HG02610 (cell line): ENCODE measurements at regions not wholly inside any gene's neighbourhood (a gene's known extent, or its start where the extent isn't known, plus 50 kb on each side); places are given as distances from the start of the nearest gene placed in this dataset.
"Not testable (repeated sequence)": the region's sequence is repeated elsewhere in the genome, so short reads cannot be mapped to it uniquely, and the experiment has no call there.

ENCODE experiments used
- ATAC-seq: cut with Tn5 transposase; IDR thresholded peaks from one replicate; pipeline ENCODE4 v1.9.1; 2021; ENCODE audit warnings: mild to moderate bottlenecking, moderate library complexity; ENCODE audit not compliant: unreplicated experiment

DNA sequence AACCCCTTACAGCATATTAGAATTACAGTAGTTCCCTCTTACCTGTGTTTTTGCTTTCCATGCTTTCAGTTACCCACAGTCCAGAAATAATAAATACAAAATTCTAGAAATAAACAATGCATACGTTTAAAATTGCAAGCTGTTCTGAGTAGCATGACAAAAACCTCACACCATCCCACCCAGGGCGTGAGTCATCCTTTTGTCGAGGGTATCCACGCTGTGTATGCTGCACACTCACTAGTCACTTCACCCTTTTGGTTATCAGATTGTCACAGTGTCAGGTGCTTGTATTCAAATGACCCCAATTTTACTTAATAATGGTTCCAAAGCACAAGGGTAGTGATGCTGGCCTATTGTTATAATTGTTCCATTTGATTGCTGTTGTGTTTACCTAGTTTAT is 72.5 kb upstream of the P3H2 start:
- no peak for ATAC-seq

DNA sequence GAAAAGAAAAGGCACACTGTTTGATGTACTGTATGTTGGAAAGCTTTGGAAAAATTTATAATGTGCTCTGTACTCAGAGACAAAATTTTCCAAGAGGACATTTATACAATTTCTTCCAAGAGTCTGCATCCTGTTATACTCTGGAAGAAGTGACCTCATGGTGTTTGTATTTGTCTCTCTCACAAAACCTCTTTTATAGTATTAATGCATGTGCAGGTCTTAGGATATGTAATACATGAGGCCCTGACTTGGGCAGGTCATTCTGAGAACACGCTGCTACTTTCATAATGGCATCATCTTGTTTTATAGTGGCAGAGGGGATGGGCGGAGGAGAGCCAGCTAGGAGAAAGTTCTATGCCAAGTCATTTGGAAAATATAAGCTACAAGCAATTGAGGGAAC is 72.0 kb upstream of the P3H2 start:
- ATAC-seq, result no peak

DNA sequence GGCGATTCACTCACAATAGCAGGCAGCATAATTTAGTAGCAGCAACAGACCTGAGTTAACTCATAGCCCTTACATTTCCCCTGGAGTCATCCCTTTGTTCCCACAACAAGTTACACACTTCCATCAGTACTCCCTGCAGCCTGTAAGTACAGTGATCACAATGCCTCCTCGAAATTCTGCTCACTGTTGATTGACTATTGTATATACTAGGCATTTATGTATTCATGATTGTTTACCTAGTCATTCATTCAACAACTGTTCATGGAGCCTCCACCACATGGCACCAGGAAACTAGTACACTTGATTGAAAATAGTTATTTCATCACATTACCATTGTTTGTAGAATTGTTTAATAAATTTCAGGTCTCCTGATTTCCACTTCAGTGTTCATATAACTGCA is 71.4 kb upstream of the P3H2 start:
- ATAC-seq, result no peak

DNA sequence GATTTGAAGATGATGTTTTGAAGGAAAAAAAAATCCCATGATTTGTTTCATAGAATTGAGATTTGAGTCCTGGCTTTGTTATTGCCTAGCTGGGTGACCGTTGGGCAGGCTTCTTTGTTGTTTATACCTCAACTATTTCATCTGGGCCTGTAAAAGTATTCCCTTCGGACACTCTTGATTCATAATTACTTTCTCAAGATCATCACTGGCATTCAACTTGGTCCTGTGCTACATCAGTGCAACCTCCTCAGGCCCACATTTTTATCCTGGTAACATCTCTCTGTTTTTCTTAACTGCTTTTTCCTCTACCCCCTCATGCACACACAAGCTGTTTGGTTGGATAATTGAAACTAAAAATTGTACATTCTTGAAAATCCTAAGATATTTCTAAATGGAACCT is 67.5 kb upstream of the P3H2 start:
- ATAC-seq, result no peak

DNA sequence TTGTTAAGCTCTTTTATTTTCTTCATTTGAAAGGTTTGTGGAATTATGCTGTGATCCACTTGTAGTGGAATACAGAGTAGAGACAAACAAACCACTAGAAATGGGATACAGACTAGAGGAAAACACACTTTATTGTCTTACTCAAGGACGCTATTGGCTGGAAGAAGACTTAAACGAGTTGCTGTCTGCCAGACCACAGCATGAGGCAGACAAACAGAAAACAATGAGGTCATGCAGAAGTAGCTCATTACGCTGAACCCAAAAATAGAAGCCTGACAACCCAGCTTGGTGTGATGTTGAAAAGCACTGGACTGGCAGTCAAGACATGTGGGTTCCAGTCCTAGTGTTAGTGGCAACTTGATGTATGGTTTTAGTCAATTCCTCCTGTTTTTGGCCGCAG is 62.4 kb upstream of the P3H2 start:
- ATAC-seq, result no peak

DNA sequence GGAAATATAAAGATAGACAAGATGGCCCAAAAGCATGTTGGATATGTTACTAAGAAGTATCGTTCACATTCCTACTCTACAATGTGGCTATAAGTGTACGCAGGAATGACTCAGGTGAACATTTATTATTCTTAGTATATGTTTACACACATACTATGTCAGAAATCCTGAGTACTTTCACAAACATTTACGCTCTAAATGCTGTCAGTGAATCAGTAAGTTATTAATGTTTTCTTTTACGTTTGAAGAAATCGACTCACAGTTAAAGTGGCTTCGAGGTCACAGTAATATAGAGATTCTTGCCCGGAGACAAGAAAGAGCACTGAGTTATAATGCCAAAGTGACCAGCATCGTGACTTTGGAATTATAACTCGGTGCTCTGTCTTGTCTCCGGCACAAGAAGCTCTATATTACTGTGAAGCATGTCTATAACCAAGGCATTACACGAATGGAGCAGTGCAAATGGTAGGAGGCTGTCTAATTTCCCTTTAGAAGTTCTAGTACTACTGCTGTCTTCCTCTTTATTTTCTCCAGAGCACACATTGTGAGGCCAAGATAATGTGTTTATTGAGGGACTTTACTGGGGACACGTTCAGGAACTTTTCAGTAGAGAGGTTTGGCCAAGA is 61.8 kb upstream of the P3H2 start:
- ATAC-seq, result no peak

DNA sequence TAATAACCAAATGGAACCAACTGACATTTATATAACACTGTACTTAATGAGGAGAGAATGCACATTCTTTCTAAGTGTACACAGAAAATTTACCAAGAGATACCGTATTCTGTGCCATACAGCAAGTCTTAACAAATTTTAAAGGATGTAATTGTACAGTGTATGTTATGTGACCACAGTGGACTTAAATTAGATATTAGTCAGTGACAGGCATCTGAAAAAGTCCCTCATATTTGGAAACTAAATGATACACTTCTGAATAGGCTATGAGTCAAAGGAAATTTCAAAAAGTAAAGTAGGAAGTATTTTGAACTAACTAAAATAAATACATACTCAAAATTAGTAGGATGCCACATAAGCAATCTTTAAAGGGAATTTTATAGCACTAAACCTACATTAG is 59.6 kb upstream of the P3H2 start:
- peak; percentile 77 for ATAC-seq

DNA sequence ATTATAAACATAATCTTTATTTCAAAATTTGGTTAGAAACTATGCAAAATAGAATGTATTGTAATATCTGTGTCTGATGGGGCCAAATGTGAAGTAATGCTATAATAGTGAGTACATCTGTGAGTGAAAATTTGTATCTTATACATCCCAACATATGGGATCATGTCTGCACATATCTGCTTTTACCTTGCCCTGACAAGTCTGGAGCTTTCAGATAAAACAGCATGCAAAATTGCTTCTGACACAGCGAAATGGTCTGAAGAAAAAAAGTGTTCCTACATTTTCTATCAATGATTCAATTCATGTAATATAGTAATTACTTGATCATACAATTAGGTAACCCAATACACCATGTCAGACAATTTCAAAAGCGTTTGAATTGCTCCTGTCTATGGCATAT is 58.1 kb upstream of the P3H2 start:
- ATAC-seq, result no peak

DNA sequence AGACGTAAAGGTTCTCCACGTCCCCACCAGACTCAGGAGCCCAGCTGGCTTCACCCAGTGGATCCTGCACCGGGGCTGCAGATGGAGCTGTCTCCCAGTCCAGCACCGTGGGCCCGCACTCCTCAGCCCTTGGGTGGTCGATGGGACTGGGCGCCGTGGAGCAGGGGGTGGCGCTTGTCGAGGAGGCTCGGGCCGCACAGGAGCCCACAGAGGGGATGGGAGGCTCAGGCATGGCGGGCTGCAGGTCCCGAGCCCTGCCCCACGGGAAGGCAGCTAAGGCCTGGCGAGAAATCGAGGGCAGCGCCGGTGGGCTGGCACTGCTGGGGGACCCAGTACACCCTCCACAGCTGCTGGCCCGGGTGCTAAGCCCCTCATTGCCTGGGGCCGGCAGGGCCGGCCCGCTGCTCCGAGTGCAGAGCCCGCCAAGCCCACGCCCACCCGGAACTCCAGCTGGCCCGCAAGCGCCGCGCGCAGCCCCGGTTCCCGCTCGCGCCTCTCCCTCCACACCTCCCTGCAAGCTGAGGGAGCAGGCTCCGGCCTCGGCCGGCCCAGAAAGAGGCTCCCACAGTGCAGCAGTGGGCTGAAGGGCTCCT is 56.3 kb upstream of the P3H2 start:
- ATAC-seq, result not testable (repeated sequence)

DNA sequence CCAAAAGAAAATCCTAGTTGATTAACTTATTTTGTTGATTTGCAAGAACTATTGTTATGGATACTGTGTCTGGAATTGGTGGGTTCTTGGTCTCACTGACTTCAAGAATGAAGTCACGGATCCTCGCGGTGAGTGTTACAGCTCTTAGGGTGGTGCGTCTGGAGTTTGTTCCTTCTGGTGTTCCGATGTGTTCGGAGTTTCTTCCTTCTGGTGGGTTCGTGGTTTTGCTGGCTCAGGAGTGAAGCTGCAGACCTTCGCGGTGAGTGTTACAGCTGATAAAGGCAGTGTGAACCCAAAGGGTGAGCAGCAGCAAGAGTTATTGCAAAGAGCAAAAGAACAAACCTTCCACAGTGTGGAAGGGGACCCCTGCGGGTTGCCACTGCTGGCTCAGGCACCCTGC is 55.4 kb upstream of the P3H2 start:
- not testable (repeated sequence) for ATAC-seq

DNA sequence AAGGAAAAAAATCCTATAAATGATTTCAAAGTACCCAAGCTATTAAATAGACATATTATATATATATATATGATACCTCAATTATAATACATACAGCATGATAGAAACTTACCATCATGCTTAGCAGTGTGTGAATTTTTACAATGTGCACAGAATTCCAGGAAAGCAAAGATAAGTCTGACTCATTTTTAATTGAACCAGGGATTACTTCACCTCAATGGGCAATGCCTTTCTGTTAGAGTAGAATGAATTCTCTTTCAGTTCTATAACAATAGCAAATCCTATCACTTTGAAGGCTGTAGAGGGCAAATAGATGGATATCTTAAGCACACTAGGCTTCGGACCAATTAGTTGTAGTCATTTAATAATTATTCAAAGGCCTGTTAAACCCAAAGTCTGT is 54.8 kb upstream of the P3H2 start:
- ATAC-seq, result no peak

DNA sequence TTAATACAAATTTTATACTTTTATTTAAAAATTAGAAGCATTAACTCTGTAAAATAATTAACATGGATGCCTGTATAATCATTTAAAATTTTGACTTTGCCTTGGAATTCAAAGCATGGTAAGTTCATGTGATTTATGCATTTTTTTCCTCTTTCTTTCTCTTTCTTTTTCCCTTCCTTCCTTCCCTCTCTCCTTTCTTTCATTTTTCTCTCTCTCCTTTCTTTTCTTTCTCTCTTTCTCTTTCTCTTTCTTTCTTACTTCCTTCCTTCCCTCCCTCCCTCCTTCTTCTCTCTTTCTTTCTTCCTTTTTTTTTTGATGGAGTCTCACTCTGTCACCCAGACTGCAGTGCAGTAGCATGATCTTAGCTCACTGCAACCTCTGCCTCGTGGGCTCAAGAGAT is 53.8 kb upstream of the P3H2 start:
- no peak for ATAC-seq

DNA sequence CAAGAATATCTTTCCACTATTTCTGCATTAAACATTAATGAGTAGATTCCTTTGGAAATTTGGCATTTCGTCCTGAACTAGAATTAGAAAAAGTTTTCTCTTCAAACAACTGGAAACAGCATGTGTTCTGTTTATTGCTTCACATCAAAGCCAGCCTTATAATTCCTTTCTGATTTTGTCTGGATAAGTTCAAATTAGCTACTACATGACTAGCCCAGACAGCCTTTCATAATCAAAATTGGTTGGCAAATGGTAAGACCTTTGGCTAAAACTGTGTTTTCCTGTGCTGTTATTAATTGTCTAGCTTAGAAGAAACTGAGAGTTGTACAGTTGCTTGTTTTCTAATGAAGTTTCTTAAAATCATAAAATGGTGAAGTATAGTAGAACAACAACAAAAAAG is 52.7 kb upstream of the P3H2 start:
- ATAC-seq, result no peak

DNA sequence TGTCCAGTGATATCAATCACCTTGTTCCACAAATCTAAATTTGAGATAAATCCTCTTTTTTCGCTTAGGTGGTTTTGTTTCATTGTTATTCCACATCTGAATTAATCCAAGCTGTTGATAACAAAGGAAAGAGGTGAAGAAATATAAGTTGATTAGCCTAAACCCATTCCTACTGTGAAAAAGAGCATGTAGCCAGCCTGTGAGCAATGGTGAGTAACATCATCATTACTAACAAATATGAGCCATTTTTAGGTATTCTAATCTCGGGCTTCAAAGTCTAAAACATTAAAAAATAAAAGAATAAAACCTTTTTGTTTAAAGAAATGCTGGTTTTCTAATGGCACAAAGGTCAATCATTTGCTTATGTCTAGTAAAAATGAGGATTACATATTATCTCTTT is 52.1 kb upstream of the P3H2 start:
- ATAC-seq, result no peak
